ENCODE measurements at regions not wholly inside any gene's neighbourhood (a gene's known extent, or its start where the extent isn't known, plus 50 kb on each side); places are given as distances from the start of the nearest gene placed in this dataset.

DNA sequence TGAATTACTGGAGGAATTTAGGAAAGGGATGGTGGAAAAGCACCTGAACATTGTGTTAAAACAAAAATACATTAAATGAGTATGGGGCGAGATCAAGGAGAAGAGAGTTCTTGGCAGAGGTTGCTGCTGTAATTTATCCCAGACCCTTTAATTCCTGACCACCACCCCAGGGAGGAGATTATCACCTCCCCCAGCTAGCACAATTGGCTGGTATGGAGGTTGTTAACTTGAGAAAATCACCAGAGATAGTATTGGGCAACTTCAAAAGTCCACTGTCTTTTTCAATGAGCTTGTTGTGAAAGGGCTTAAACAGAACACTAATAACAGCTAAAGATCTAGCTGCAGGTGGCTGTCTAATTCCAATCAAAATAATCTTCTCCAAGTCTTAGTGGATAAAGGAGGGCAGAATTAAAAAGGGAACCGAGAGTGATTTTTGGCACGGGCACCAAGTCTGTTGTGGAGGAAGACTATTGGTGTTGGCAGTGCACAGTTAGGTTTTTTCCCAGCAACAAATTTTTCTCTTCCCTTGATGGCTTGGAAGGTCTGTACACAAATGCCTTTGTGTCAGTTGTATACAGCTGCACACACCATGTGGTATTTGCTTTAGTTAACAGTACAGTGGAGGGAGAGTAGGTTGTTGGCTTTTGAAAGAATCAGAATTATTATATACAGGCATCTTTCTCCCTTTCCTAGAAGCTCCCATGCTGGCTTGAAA, 289.5 kb downstream of the SLC4A3 start:
- TF ChIP-seq EZH2phosphoT487 (IDR thresholded peaks at IDR 0.05; ENCODE audit: insufficient read depth, low read depth) = no peak
- no peak for TF ChIP-seq EZH2 (IDR thresholded peaks at IDR 0.05; ENCODE audit: insufficient read depth, poor library complexity, severe bottlenecking)
